Effector memory CD4-positive, alpha-beta T cell (primary cell): ENCODE measurements at regions not wholly inside any gene's neighbourhood (a gene's known extent, or its start where the extent isn't known, plus 50 kb on each side); places are given as distances from the start of the nearest gene placed in this dataset.
"Not testable (repeated sequence)": the region's sequence is repeated elsewhere in the genome, so short reads cannot be mapped to it uniquely, and the experiment has no call there.

ENCODE experiments used
- DNase-seq, 3 donors: peaks; one replicate each; pipeline ENCODE4 v3.0.0-alpha.2; 2020
- H3K27ac ChIP-seq: 2 replicates; pipeline ENCODE4 v1.7.0; 2013; ENCODE audit warnings: mild to moderate bottlenecking, low read length, moderate library complexity; ENCODE audit not compliant: insufficient read depth, poor library complexity, severe bottlenecking
- H3K27me3 ChIP-seq: replicated peaks from 2 replicates; pipeline ENCODE4 v1.7.0; 2013; ENCODE audit warnings: mild to moderate bottlenecking, low read length; ENCODE audit not compliant: insufficient read depth, control insufficient read depth, poor library complexity, severe bottlenecking
- H3K36me3 ChIP-seq: 2 replicates; pipeline ENCODE4 v1.7.0; 2013; ENCODE audit warnings: mild to moderate bottlenecking, low read length, moderate library complexity; ENCODE audit not compliant: control insufficient read depth, insufficient read depth
- H3K4me1 ChIP-seq: 2 replicates; pipeline ENCODE4 v1.7.0; 2013; ENCODE audit warnings: low read length, mild to moderate bottlenecking; ENCODE audit not compliant: control insufficient read depth, insufficient read depth, poor library complexity, severe bottlenecking
- H3K4me3 ChIP-seq: 2 replicates; pipeline ENCODE4 v1.7.0; 2013; ENCODE audit warnings: low read length, low read depth, mild to moderate bottlenecking; ENCODE audit not compliant: insufficient read depth, poor library complexity, severe bottlenecking
- H3K9me3 ChIP-seq: 2 replicates; pipeline ENCODE4 v1.7.0; 2013; ENCODE audit warnings: mild to moderate bottlenecking, low read length, moderate library complexity; ENCODE audit not compliant: control insufficient read depth

- not testable (repeated sequence) for H3K9me3 ChIP-seq, H3K36me3 ChIP-seq, H3K4me1 ChIP-seq, H3K4me3 ChIP-seq, H3K27ac ChIP-seq, DNase-seq, H3K27me3 ChIP-seq
Measured at GRCh38 chr16:16643828-16644227, 264.9 kb downstream of the NPIPA7 start.

GRCh38 chr16:16648002-16648401 lies 269.1 kb downstream of the NPIPA7 start:
- DNase-seq, H3K4me3 ChIP-seq, H3K4me1 ChIP-seq, H3K27ac ChIP-seq, H3K36me3 ChIP-seq, H3K27me3 ChIP-seq, H3K9me3 ChIP-seq: not testable (repeated sequence)

- not testable (repeated sequence) for H3K36me3 ChIP-seq, H3K27me3 ChIP-seq, H3K9me3 ChIP-seq, H3K27ac ChIP-seq, DNase-seq, H3K4me3 ChIP-seq, H3K4me1 ChIP-seq
Measured at GRCh38 chr16:16672180-16672812, 293.4 kb downstream of the NPIPA7 start.

GRCh38 chr16:16674820-16675219 lies 295.9 kb downstream of the NPIPA7 start:
- not testable (repeated sequence) for H3K4me3 ChIP-seq, DNase-seq, H3K27ac ChIP-seq, H3K4me1 ChIP-seq, H3K27me3 ChIP-seq, H3K36me3 ChIP-seq, H3K9me3 ChIP-seq

GRCh38 chr16:16721849-16722248 lies 342.9 kb downstream of the NPIPA7 start:
- H3K27ac ChIP-seq, H3K9me3 ChIP-seq, H3K36me3 ChIP-seq, DNase-seq, H3K27me3 ChIP-seq, H3K4me1 ChIP-seq, H3K4me3 ChIP-seq: not testable (repeated sequence)

- not testable (repeated sequence) for H3K4me1 ChIP-seq, H3K9me3 ChIP-seq, H3K36me3 ChIP-seq, DNase-seq, H3K27ac ChIP-seq, H3K27me3 ChIP-seq, H3K4me3 ChIP-seq
Measured at GRCh38 chr16:16722666-16723065, 343.7 kb downstream of the NPIPA7 start.

GRCh38 chr16:16723819-16724519 lies 345.0 kb downstream of the NPIPA7 start:
- H3K27me3 ChIP-seq, H3K4me1 ChIP-seq, H3K27ac ChIP-seq, H3K36me3 ChIP-seq, H3K9me3 ChIP-seq, DNase-seq, H3K4me3 ChIP-seq: not testable (repeated sequence)

- not testable (repeated sequence) for H3K27me3 ChIP-seq, H3K27ac ChIP-seq, H3K36me3 ChIP-seq, H3K4me3 ChIP-seq, H3K4me1 ChIP-seq, H3K9me3 ChIP-seq, DNase-seq
Measured at GRCh38 chr16:16727048-16727447, 348.1 kb downstream of the NPIPA7 start.

GRCh38 chr16:16742573-16742972 lies 363.6 kb downstream of the NPIPA7 start:
- H3K27ac ChIP-seq, DNase-seq, H3K4me1 ChIP-seq, H3K4me3 ChIP-seq, H3K36me3 ChIP-seq, H3K27me3 ChIP-seq, H3K9me3 ChIP-seq: not testable (repeated sequence)

GRCh38 chr16:16754992-16755667 lies 376.2 kb downstream of the NPIPA7 start:
- DNase-seq, H3K9me3 ChIP-seq, H3K4me3 ChIP-seq, H3K4me1 ChIP-seq, H3K36me3 ChIP-seq, H3K27me3 ChIP-seq, H3K27ac ChIP-seq: not testable (repeated sequence)
